IMR-90 (cell line): ENCODE measurements at regions not wholly inside any gene's neighbourhood (a gene's known extent, or its start where the extent isn't known, plus 50 kb on each side); places are given as distances from the start of the nearest gene placed in this dataset.

Experiments
- ATAC-seq: fragments of 200-7000 bp; cut with Tn5 transposase; 2 replicates; pipeline ENCODE4 v1.9.1; 2020; ENCODE audit warnings: low read depth, mild to moderate bottlenecking, moderate library complexity
- BruUV-seq: library from RNA; stranded (reverse); fragments of 400-500 nt; replicated peaks from 2 replicates; lab custom pipeline; 2021; lab: Mats Ljungman, UMichigan
- CTCF ChIA-PET: fragments of 300-600 bp; formaldehyde crosslinking; extraction: SDS; loops from one replicate; lab custom pipeline; 2021; ENCODE audit warnings: antibody characterized with exemption; lab: Yijun Ruan, JAX
- POLR2A ChIA-PET: fragments of 300-600 bp; sonication (Branson Sonifier 250); formaldehyde crosslinking; loops from one replicate; lab custom pipeline; 2022; ENCODE audit warnings: antibody characterized with exemption; ENCODE audit not compliant: unreplicated experiment; lab: Charles Lee
- DNase-seq: peaks from one replicate; pipeline ENCODE4 v3.0.0; 2013
- H2AFZ ChIP-seq: replicated peaks from 2 replicates; pipeline ENCODE3; 2013; ENCODE audit warnings: low read length, mild to moderate bottlenecking; ENCODE audit not compliant: poor library complexity
- H2AK5ac ChIP-seq: 2 replicates; pipeline ENCODE4 v1.6.1; 2013; ENCODE audit warnings: low read depth, low read length, inconsistent platforms
- H2AK9ac ChIP-seq: replicated peaks from 2 replicates; pipeline ENCODE3; 2013; ENCODE audit warnings: mild to moderate bottlenecking, low read depth, low read length, moderate library complexity; ENCODE audit not compliant: poor library complexity
- H2BK120ac ChIP-seq: 2 replicates; pipeline ENCODE4 v1.6.1; 2013; ENCODE audit warnings: low read depth, low read length, inconsistent platforms
- H2BK15ac ChIP-seq: 3 replicates; pipeline ENCODE4 v1.6.1; 2013; ENCODE audit warnings: low read depth, low read length, inconsistent platforms
- H2BK20ac ChIP-seq: 2 replicates; pipeline ENCODE4 v1.6.1; 2013; ENCODE audit warnings: low read depth, mild to moderate bottlenecking, inconsistent platforms, low read length, moderate library complexity
- H2BK5ac ChIP-seq: 2 replicates; pipeline ENCODE4 v1.6.1; 2013; ENCODE audit warnings: mild to moderate bottlenecking, low read depth, low read length, inconsistent platforms; ENCODE audit not compliant: poor library complexity, severe bottlenecking
- H3K14ac ChIP-seq: replicated peaks from 2 replicates; pipeline ENCODE4 v1.6.1; 2013; ENCODE audit warnings: low read depth, low read length, inconsistent platforms
- H3K18ac ChIP-seq: 2 replicates; pipeline ENCODE4 v1.6.1; 2013; ENCODE audit warnings: low read depth, low read length, control low read depth
- H3K23ac ChIP-seq: 2 replicates; pipeline ENCODE4 v1.6.1; 2013; ENCODE audit warnings: low read depth, low read length, inconsistent platforms
- H3K27ac ChIP-seq: 2 replicates; pipeline ENCODE4 v1.5.1; 2013; ENCODE audit warnings: mild to moderate bottlenecking, control low read depth, low read length; ENCODE audit not compliant: insufficient read depth
- H3K27me3 ChIP-seq: 2 replicates; pipeline ENCODE4 v1.6.1; 2013; ENCODE audit warnings: low read length; ENCODE audit not compliant: control insufficient read depth, insufficient read depth
- H3K36me3 ChIP-seq: 2 replicates; pipeline ENCODE4 v1.6.1; 2013; ENCODE audit warnings: low read length, mixed read lengths; ENCODE audit not compliant: control insufficient read depth, insufficient read depth
- H3K4ac ChIP-seq: 2 replicates; pipeline ENCODE4 v1.6.1; 2013; ENCODE audit warnings: low read depth, low read length, inconsistent platforms
- H3K4me1 ChIP-seq: 2 replicates; pipeline ENCODE4 v1.6.1; 2013; ENCODE audit warnings: low read length, mixed read lengths; ENCODE audit not compliant: control insufficient read depth, insufficient read depth
- H3K4me2 ChIP-seq: 2 replicates; pipeline ENCODE4 v1.6.1; 2013; ENCODE audit warnings: low read depth, mild to moderate bottlenecking, control low read depth, low read length, moderate library complexity
- H3K4me3 ChIP-seq: 2 replicates; pipeline ENCODE4 v1.5.1; 2013; ENCODE audit warnings: low read depth, mild to moderate bottlenecking, control low read depth, low read length, moderate library complexity; ENCODE audit not compliant: insufficient read depth
- H3K56ac ChIP-seq: 2 replicates; pipeline ENCODE4 v1.6.1; 2013; ENCODE audit warnings: low read length, inconsistent platforms; ENCODE audit not compliant: insufficient read depth; ENCODE audit errors: extremely low read depth
- H3K79me1 ChIP-seq, 2 experiments: 2 replicates each; pipeline ENCODE4 v1.6.1; 2013; ENCODE audit warnings: low read length in 2 of 2, inconsistent platforms in 1 of 2, low read depth in 1 of 2
- H3K9ac ChIP-seq: 2 replicates; pipeline ENCODE4 v1.6.1; 2013; ENCODE audit warnings: low read depth, low read length, control low read depth
- H3K9me1 ChIP-seq: 2 replicates; pipeline ENCODE4 v1.6.1; 2013; ENCODE audit warnings: low read length, inconsistent platforms; ENCODE audit not compliant: insufficient read depth
- H3K9me3 ChIP-seq: 2 replicates; pipeline ENCODE4 v1.6.1; 2013; ENCODE audit warnings: low read length; ENCODE audit not compliant: control insufficient read depth, insufficient read depth
- H4K20me1 ChIP-seq: 2 replicates; pipeline ENCODE4 v1.6.1; 2013; ENCODE audit warnings: low read length, inconsistent platforms; ENCODE audit not compliant: insufficient read depth
- H4K5ac ChIP-seq: 2 replicates; pipeline ENCODE4 v1.6.1; 2013; ENCODE audit warnings: mild to moderate bottlenecking, low read depth, low read length, control low read depth
- H4K8ac ChIP-seq, 2 experiments: 2 replicates each; pipeline ENCODE4 v1.6.1; 2013; ENCODE audit warnings: low read depth in 2 of 2, low read length in 2 of 2, control low read depth in 1 of 2, inconsistent platforms in 1 of 2
- H4K91ac ChIP-seq: 2 replicates; pipeline ENCODE4 v1.6.1; 2013; ENCODE audit warnings: low read depth, low read length, inconsistent platforms; ENCODE audit not compliant: insufficient read depth
- BHLHE40 ChIP-seq: fragments of 150-350 bp; IDR thresholded peaks from 2 replicates; pipeline ENCODE4 v1.6.1; 2016; ENCODE audit warnings: mild to moderate bottlenecking, low read depth, low read length
- CEBPB ChIP-seq: IDR thresholded peaks from 2 replicates; pipeline ENCODE4 v1.6.1; 2012; ENCODE audit warnings: low read depth, low read length, improper control_type of control experiment
- CTCF ChIP-seq: conservative IDR thresholded peaks from 2 replicates; pipeline ENCODE4 v1.5.1; 2012; ENCODE audit warnings: mild to moderate bottlenecking, low read depth, low read length, improper control_type of control experiment
- MAZ ChIP-seq: IDR thresholded peaks from 2 replicates; pipeline ENCODE4 v1.6.1; 2012; ENCODE audit warnings: low read depth, mild to moderate bottlenecking, low read length, improper control_type of control experiment, moderate library complexity, borderline replicate concordance
- MXI1 ChIP-seq: IDR thresholded peaks from 2 replicates; pipeline ENCODE4 v1.6.1; 2012; ENCODE audit warnings: low read depth, mild to moderate bottlenecking, low read length, moderate library complexity, borderline replicate concordance
- NFE2L2 ChIP-seq: fragments of 150-350 bp; IDR thresholded peaks from 2 replicates; pipeline ENCODE4 v1.6.1; 2016; ENCODE audit warnings: low read depth, mild to moderate bottlenecking, low read length
- POLR2A ChIP-seq: IDR thresholded peaks from 2 replicates; pipeline ENCODE4 v1.6.1; 2012; ENCODE audit warnings: mild to moderate bottlenecking, low read depth, low read length
- SMC3 ChIP-seq: fragments of 150-350 bp; IDR thresholded peaks from 2 replicates; pipeline ENCODE4 v1.6.1; 2016; ENCODE audit warnings: low read depth, mild to moderate bottlenecking, antibody characterized with exemption, low read length, moderate library complexity
- WGBS, 2 experiments: methylation state at CpG; one replicate each; pipeline versions ENCODE4 v1.1.5 to v1.1.7; 2013; ENCODE audit warnings: missing lambda C conversion rate in 2 of 2; ENCODE audit not compliant: insufficient read length in 1 of 2; ENCODE audit errors: extremely low coverage in 2 of 2; 5-methylcytosine and 5-hydroxymethylcytosine counted together
- dilution Hi-C: fragments of 300-500 bp; cut with HindIII; formaldehyde crosslinking; loops from one replicate; pipeline ENCODE4 v1.14.3; 2018; ENCODE audit warnings: low sequenced_read_pairs; ENCODE audit not compliant: unreplicated experiment
- in situ Hi-C: fragments of 300-500 bp; cut with MboI; formaldehyde crosslinking; loops from 3 replicates; pipeline ENCODE4 v1.14.3; 2019; ENCODE audit warnings: low sequenced_read_pairs, inconsistent platforms, mixed read lengths
- intact Hi-C: fragments of 100-400 bp; cut with micrococcal nuclease; formaldehyde crosslinking; loops from 2 replicates; pipeline ENCODE4 v1.10.0; 2022

DNA sequence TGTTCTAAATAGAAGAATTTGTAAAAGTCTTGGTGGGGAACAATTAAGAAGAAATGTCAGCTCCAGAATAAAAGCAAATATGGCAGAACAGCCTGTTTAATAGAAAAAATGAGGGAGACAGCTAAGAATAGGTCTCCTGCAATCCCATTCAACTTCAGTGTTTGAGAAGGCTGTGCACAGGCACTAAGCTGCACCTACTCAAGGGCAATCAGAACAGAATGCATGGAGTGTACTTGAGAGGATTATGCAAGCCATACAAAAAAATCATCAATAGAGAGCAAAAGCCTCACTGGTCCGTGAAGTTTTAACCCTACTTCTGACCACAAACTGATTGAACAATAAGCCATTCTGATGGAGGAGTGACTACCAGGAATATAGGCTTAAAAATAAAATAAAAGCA is 690.7 kb upstream of the PCDH15 start:
- H2AK9ac ChIP-seq: no peak overlapping the region
- H3K9me3 ChIP-seq: peaks cover 3% of the 10 kb centered on the region; the same call in 1 of the 2 replicates
- no peak overlapping the region for H3K14ac ChIP-seq
- H4K20me1 ChIP-seq: no peaks in the 10 kb centered on the region
- H3K4me3 ChIP-seq: no peak overlapping the region
- no peak overlapping the region for H4K91ac ChIP-seq
- H2BK20ac ChIP-seq: no peak overlapping the region
- no peak overlapping the region for H3K4ac ChIP-seq
- H3K9me1 ChIP-seq: no peaks in the 10 kb centered on the region
- ChIA-PET CTCF (no interaction called here), POLR2A (no interaction called here)
- no CpG with 5 or more reads among the region's 1 CpG for WGBS, 2 experiments
- H3K27me3 ChIP-seq: no peaks in the 10 kb centered on the region
- no peak overlapping the region for H3K4me2 ChIP-seq
- no peak overlapping the region for H3K9ac ChIP-seq
- dilution Hi-C loops (no loop called here), in situ Hi-C loops (no loop called here), intact Hi-C loops (no loop called here)
- H2AK5ac ChIP-seq: no peak overlapping the region
- no peaks in the 10 kb centered on the region for H3K79me1 ChIP-seq
- H2BK5ac ChIP-seq: no peak overlapping the region
- BruUV-seq: no TSS peak
- no peak overlapping the region for H3K23ac ChIP-seq
- ATAC-seq (no peak), DNase-seq (no peak)
- no peak overlapping the region for H3K27ac ChIP-seq
- H3K4me1 ChIP-seq: no peaks in the 10 kb centered on the region
- no peak overlapping the region for H2AFZ ChIP-seq
- no peaks in the 10 kb centered on the region for H3K36me3 ChIP-seq
- no peak for TF ChIP-seq POLR2A
- no peak for TF ChIP-seq SMC3
- no peak for TF ChIP-seq BHLHE40
- no peak for TF ChIP-seq CTCF
- TF ChIP-seq MAZ: no peak
- TF ChIP-seq MXI1: no peak
- no peak for TF ChIP-seq NFE2L2
- no peak for TF ChIP-seq CEBPB
- no peak overlapping the region for H4K5ac ChIP-seq
- no peak overlapping the region for H4K8ac ChIP-seq
- H2BK120ac ChIP-seq: no peak overlapping the region
- no peak overlapping the region for H2BK15ac ChIP-seq
- H3K18ac ChIP-seq: no peak overlapping the region
- no peak overlapping the region for H3K56ac ChIP-seq
